GM21619 (cell line): ENCODE measurements at regions not wholly inside any gene's neighbourhood (a gene's known extent, or its start where the extent isn't known, plus 50 kb on each side); places are given as distances from the start of the nearest gene placed in this dataset.
"Not testable (repeated sequence)": the region's sequence is repeated elsewhere in the genome, so short reads cannot be mapped to it uniquely, and the experiment has no call there.

ENCODE experiments used
- ATAC-seq: cut with Tn5 transposase; IDR thresholded peaks from one replicate; pipeline ENCODE4 v1.9.1; 2021; ENCODE audit not compliant: unreplicated experiment

DNA sequence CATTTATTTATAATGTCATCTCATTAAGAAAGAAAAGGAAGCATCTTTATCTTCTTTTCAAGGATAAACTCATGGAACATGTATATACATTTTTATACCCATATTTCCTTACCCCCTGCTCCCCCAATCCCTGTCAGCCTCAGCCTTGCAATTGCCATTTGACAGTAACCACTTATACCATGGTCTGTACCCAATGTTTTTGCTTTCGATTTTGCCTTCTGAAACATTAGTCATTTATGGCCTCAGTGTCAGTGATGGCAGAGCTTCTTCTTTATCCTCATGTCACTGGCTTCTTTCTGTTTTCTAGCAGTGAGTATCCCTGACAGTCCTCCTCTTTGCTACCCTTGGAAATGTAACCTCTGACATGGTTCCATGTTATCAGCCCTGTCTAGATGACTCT is 228.4 kb downstream of the SPRY1 start:
- ATAC-seq = peak; percentile 70

DNA sequence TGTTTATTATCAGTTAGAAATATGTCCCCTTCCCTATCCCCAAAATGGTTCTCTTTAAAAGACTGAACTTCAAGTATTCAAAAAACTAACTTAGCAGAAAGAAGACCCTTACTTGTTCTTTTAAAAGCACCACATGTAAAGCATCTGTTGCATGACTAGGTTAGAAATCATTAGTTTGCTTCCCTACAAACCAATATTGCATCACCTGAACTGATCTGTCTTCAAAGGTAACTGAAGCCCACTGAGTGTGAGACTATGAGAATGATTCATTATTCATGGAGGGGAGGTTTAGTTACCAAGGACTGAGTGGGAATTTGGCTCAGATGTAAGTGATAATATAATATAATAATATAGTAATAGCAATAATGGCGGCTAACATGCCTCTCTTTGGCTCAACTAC is 231.7 kb downstream of the SPRY1 start:
- ATAC-seq = no peak

DNA sequence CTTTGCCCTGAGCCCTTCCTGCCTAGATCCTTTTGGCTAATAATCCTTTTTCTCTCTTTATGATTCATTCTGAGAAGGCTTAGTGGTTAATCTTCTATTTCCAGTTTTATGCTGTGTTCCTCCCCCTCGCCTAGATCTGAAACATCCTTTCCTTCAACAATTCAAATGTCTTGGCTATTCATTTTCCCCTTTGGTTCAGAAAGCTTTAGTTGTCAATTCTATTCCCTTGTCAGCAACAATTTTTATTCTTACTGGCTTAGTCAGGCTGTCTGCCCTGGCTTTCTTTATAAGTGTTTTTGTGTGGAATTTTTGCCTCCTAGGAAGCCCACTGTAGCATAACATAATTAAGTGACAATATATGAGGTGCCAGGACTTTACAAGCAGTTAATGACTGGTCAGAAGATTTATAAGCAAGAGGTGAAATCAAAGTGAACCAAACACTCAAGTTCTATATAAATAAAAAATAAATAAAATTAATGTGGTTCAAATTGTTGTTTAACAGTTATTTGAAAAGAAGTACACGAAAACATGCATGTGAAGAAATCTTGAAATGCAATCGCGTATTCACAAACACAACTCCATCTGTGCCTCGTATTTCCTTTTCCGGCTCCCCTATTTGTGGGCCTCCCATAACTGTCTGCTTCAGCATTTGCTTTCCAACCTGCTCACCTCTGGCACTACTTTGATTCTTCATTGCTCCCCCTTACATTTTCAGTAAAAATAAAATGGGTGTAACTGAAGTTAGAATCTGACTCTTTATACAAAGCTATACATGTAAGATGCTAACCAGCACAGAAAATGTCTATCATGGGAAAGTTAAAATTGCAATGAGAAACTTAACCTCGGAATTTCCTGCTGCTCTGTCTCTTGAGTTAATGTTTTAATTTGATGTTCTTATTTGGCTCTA is 235.4 kb downstream of the SPRY1 start:
- ATAC-seq = no peak

DNA sequence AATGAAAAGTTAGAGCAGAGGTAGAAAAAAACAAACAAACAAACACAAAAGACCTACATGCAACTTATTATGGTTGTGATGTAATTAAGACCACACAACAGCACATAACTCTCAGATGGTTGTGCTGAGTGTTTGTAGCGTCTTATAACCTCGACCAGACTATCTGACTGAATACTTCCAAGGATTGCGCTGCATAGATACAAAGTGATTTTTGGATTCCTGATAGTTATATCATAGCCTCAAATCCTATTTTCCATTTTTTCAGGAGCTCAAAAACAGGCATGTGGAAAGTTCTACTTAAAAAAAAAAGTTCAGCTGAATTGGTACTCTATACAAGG is 236.1 kb downstream of the SPRY1 start:
- ATAC-seq = no peak

DNA sequence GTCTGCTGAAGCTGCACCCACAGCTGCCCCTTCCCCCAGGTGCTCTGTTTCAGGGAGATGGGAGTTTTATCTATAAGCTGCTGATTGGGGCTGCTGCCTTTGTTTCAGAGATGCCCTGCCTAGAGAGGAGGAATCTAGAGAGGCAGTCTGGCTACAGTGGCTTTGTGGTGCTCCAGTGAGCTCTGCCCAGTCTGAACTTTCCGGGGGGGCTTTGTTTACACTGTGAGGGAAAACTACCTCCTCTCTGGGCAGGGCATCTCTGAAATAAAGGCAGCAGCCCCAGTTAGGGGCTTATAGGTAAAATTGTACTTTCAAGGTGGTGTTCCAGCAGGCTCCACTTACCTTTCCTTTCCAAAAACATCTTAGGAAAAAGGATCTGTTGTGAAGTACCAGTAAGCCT is 242.2 kb downstream of the SPRY1 start:
- ATAC-seq = no peak

DNA sequence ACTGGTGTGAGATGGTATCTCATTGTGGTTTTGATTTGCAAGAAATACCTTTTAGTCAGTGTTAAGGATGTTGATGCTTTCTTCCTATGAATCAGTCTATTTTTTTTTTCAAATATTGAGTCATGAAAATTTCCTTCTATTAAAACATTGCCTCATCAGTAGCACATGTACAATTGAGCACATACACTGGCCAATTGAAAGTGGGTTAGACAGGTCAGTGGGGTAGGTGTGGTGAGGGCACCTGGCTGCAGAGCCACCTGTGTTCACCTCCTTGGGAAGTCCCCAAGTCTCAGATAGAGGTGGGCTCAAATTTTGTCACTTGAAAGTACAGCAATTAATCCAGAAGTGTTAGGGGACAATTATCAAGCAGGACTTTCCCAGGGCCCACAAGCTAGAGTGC is 243.7 kb downstream of the SPRY1 start:
- ATAC-seq = no peak

DNA sequence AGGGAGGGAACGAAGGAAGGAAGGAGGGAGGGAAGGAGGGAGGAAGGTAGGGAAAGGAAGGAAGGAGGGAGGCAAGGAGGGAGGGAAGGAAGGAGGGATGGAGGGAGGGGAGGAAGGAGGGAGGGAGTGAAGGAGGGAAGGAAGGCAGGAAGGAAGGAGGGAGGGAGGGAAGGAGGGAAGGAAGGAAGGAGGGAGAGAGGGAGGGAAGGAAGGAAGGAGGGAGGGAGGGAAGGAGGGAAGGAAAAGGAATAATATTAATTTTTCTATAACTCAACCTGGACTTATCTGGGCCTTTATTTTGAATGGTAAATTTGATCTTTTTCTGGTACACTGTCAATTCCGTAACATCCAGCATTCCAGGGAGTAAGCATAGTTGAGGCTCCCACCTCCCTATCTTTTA is 244.2 kb downstream of the SPRY1 start:
- no peak for ATAC-seq

DNA sequence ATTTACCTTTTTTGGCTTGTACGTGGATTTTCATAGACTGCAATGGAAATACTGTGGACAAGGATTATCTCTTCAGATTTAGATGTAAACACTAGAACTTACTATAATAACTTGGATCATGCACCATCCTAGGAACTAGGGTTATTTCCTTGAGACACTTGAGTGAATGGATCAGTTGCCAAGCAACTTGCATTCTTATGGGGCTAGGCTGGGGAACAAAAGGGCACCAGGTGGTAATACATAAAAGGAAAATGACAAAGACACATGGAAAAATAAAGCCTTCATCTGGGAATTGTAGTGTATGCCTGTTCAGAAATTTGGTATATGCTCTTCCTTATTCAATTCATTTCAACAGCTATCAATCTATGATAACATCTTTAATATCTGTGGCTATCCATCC is 247.1 kb downstream of the SPRY1 start:
- no peak for ATAC-seq

DNA sequence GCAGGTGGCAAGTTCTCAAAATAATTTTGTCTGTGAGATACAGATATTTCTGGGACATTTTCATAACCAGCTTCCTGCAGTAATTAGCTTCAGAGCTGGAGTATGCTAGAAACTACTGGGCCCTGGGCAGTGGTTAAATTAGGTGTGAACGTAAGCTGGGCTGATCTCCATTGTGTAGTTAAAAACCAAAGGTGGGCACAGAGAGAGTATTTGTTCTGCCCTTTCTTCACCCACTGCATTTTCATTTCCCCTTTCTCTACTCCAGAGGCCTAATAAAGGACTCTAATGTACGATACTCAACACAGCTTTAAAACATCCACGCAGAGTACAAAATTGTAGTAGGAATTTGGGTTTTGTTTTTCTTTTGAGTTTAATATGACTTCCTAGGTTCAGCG is 252.7 kb downstream of the SPRY1 start:
- ATAC-seq = peak; percentile 79

DNA sequence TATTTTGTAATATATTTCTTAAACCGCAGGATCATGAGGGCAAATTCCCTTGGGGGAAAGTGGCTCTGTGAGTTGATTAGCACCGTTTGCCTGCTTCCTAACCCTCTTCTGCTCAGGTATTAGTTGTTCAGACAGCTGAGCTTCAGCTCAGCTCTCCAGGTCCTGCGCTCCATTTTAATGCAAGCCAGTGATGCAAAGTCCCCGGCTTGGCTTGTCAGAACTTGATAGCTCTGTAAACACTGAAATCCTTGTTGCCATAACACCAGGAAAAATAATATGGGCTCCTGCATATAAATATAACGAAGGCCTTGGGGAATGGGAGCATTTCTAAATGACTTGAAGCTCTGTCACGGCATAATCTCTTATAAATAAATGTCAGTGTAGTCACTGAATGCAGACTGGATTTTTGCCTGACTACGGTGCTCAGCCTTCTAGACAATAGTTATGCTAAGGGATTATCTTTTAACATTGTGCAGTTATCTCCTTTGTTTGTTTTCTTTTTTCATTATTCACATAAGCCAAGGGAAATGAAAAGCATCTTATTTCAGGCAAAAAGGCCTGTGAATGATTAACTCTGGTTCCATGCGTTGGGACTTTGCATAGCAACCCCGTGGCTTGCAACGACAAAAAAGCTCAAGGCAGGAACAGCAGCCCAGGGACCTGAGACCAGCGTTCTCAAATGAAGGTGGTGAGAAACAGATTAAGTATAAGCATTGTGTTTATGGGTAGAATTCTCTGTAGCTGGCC is 253.2 kb downstream of the SPRY1 start:
- peak; percentile 36 for ATAC-seq

DNA sequence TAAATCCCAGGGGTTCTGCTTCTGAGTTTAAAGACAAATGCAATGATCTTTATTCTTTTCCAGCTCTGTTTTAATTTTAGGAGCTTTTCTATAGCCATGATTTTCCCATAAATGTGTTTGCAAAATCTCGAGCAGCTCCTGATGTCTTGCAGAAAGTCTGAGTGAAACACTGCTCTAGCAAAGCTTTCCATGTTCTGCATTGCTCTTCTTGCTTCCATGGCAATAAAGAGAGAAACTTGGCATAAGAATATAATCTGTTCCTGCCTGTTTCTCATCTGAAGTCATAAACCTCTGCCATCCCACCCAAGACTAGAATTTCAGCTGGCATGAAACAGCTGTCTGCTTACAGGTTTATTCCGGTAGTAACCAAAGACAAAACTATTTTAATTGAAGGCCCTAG is 254.5 kb downstream of the SPRY1 start:
- no peak for ATAC-seq

DNA sequence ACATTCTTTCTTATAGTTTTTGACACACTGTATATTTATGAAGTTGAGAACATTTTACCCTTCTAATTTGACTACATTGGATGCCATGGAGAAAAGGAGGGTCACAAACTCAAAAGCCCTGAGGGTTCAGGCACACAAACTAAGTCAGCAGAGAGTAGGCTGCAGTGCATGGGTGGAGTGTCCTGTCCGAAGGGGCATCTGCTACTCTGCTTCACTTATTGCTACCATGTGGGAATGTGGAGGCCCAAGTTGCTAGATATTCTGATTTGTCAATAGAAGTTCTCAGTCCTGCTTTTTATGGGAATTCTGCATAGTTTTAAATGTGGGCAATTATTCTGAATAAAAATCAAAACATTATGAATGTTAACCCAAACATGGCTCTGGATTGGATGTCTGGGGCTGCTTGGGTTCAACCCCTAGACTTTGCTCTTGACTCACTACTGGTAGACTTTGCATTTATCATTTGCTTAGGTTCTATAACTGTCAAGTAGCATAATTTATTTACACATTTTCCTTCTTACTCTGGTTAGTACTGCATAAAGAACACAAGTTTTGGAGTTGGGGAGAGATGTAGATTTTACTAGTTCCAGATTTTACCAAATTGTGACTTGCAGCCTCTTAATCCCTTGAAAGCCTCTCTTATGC is 255.1 kb downstream of the SPRY1 start:
- no peak for ATAC-seq

DNA sequence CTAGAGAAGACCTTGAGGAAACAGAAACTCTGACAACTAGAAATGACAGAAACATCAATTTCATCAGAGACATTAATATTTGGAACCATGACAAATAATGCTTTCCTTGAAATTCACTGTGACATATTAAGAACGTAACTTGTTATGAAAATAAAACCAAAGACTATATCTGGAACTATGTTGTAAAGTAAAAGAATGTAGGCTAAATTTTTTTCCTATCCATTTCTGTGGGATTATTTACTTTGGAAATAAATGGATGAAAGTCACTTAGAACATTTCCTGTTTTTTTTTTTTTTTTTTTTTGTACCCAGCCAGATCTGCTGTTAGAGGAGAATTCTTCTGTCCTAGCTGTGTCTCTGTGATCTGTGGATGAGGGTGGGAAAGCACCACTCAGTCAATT is 255.9 kb downstream of the SPRY1 start:
- ATAC-seq = no peak

DNA sequence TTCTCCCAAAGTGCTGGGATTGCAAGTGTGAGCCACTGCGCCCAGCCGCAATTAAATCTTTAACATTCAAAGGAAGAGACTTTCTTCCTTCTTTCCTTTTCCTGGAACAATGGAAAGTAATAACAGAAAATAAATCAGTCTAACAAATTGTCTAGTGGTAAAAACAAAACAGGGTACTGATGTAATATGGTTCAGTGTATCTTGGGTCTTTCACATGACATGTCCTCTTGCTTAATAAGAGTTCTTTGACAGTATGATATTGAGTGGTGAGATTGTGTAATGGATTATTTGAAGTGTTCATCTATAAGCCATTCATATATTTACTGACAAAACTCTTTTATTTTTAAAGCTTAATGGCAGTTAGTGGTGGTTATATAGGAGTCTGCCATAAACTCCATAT is 256.6 kb downstream of the SPRY1 start:
- no peak for ATAC-seq

DNA sequence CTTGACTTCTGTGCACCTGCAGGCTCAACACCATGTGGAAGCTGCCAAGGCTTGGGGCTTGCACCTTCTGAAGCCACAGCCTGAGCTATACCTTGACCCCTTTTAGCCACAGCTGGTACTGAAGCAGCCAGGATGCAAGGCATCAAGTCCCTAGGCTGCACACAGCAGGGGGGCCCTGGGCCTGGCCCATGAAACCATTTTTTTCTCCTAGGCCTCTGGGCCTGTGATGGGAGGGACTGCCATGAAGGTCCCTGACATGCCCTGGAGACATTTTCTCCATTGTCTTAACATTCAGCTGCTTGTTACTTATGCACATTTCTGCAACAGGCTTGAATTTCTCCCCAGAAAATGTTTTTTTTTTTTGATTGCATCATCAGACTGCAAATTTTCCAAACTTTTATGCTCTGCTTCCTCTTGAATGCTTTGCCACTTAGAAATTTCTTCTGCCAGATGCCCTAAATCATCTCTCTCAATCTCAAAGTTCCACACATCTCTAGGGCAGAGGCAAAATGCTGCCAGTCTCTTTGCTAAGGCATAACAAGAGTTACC is 260.2 kb downstream of the SPRY1 start:
- ATAC-seq = not testable (repeated sequence)

DNA sequence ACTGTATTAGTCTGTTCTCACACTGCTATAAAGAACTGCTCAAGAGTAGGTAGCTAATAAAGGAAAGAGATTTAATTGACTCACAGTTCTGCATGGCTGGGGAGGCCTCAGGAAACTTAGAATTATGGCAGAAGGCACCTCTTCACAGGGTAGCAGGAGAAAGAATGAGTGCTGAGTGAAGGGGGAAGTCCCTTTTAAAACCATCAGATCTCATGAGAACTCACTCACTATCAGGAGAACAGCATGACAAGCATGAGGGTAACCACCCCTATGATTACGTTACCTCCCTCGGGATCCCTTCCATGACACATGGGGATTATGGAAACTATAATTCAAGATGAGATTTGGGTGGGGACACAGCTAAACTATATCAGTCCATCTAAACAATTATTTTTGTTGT is 261.0 kb downstream of the SPRY1 start:
- ATAC-seq = not testable (repeated sequence)

DNA sequence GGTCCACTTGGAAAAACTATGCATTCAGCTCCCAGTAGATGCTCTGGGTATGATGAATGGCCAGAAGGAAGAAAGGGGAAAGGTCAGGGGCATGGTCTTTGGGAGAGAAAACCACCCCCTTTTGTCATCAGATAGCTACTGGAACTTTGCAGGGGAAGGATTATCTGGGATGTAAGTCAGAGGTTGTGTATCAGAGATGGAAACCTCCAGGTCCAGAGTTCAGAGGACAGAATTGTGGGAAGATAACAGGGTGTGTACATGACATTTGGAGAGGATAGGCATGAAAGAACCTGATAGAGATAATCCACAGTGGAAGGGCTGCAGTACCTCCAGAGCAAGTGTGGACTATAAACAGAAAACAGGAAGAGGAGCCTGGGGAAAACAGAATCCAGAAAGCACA is 262.7 kb downstream of the SPRY1 start:
- ATAC-seq = no peak

DNA sequence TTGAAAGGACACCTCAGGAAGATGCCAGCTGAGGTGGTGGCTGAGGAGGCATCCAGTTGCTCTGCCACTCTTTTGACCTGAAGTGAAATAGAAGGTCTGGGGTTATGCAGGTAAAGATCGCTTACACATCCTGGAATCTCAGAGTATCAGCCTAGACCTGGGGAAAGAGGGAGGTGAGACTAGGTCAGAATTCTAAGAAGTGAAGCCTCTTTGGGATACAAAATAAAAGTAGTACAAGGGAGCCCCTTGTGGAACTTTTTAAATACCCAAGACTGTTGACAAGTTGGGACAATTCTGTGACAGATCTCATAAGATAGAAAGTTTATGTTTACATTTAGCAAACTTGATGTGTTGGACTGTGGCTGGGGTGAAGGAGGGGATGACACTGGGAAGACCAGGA is 263.1 kb downstream of the SPRY1 start:
- ATAC-seq = no peak

DNA sequence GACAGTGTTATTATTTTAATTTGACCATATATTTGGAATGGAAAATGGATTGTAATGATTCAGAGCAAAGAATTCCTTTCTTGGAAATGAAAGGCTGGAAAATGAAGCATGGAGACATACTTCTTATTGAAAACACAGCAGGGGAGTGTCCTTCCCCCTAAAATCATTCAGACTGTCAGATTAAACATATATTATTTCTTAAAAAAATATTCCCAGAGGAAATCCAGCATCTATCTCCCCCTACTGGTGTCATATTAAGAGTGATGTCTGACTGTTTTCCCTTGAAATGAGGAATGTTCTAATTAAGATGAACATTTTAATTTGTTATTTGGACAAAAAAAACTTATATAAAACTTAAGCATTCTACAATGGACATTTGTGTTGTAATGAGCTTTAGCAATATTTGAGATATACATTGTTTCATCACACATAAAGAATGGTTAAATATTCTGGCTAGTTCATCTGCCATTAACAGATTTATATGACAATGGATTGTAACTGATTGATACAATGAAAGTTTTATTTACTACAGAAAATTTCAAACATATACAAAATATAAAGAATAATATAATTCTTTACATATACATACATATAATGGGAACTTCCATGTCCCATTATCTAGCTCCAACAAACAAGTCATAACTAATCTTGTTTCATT is 264.6 kb downstream of the SPRY1 start:
- no peak for ATAC-seq

DNA sequence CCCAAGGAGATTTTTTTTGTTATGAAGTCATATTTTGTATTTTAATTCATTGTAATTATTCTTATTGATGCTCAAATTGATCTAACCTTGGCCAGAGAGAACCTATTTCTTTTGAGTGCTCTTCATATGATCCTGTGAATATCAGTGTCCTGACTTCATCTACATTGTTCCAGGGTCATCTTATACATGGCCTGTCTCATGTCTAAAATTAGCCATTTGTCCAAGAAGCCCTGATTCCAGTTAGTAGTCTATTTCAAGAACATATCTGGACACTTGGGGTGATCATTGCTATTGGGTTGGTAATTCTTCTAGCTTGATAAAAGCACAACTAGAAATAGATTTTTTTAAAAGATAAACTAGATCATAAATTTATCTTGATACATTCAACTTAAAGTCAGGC is 266.2 kb downstream of the SPRY1 start:
- no peak for ATAC-seq

DNA sequence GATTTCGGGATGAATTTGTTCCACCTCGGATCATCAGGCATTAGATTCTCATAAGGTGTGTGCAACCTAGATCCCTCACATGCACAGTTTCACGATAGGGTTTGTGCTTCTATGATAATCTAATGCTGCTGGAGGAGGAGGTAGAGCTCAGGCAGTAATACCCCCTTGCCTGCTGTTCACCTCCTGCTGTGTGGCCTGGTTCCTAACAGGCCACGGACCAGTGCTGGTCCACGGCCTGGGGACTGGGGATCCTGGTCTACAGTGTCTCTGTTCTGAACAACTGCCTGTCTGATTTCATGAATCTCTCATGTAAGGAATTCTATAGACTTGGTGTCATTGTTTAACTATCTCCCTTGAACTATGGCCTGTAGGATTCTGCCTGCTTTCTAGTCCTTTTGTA is 269.9 kb downstream of the SPRY1 start:
- no peak for ATAC-seq
